Neuronal stem cell (in vitro differentiated cells): ENCODE measurements at regions not wholly inside any gene's neighbourhood (a gene's known extent, or its start where the extent isn't known, plus 50 kb on each side); places are given as distances from the start of the nearest gene placed in this dataset.

ENCODE experiments used
- DNase-seq: peaks from one replicate; pipeline ENCODE4 v3.0.0-alpha.2; 2013; ENCODE audit warnings: low spot score
- H2AFZ ChIP-seq: one replicate; pipeline ENCODE4 v1.6.1; 2013; ENCODE audit warnings: mild to moderate bottlenecking, low read length, inconsistent platforms
- H2AK5ac ChIP-seq: 2 replicates; pipeline ENCODE4 v1.6.1; 2013; ENCODE audit warnings: low read depth, mild to moderate bottlenecking, inconsistent platforms, low read length, moderate library complexity, mixed read lengths
- H2BK120ac ChIP-seq: 2 replicates; pipeline ENCODE4 v1.6.1; 2013; ENCODE audit warnings: low read depth, mild to moderate bottlenecking, inconsistent platforms, low read length, moderate library complexity, mixed read lengths
- H2BK12ac ChIP-seq: one replicate; pipeline ENCODE4 v1.6.1; 2013; ENCODE audit warnings: low read length, inconsistent platforms
- H2BK15ac ChIP-seq: 2 replicates; pipeline ENCODE4 v1.6.1; 2013; ENCODE audit warnings: mild to moderate bottlenecking, low read length, inconsistent platforms, mixed read lengths
- H2BK5ac ChIP-seq: one replicate; pipeline ENCODE4 v1.6.1; 2013; ENCODE audit warnings: inconsistent platforms, mild to moderate bottlenecking, low read length, moderate library complexity
- H3K14ac ChIP-seq: one replicate; pipeline ENCODE4 v1.6.1; 2013; ENCODE audit warnings: low read length, inconsistent platforms
- H3K18ac ChIP-seq: 2 replicates; pipeline ENCODE4 v1.6.1; 2013; ENCODE audit warnings: low read length, inconsistent platforms
- H3K23ac ChIP-seq: 2 replicates; pipeline ENCODE4 v1.6.1; 2013; ENCODE audit warnings: low read depth, mild to moderate bottlenecking, mixed read lengths, low read length, inconsistent platforms; ENCODE audit not compliant: poor library complexity
- H3K27ac ChIP-seq: replicated peaks from 3 replicates; pipeline ENCODE4 v1.5.1; 2013; ENCODE audit warnings: low read length, inconsistent platforms
- H3K27me3 ChIP-seq, 3 experiments: 2 replicates each; pipeline ENCODE4 v1.6.1; 2013; ENCODE audit warnings: low read length in 3 of 3, mild to moderate bottlenecking in 2 of 3, inconsistent platforms in 1 of 3, low read depth in 1 of 3, mixed read lengths in 1 of 3, moderate library complexity in 1 of 3; ENCODE audit not compliant: control insufficient read depth in 3 of 3, insufficient read depth in 3 of 3
- H3K36me3 ChIP-seq, 2 donors: replicated peaks in 1 of 2; 2 replicates each; pipeline ENCODE4 v1.6.1; 2013; ENCODE audit warnings: low read length in 2 of 2; ENCODE audit not compliant: control insufficient read depth in 2 of 2, insufficient read depth in 2 of 2
- H3K4ac ChIP-seq: 2 replicates; pipeline ENCODE4 v1.6.1; 2013; ENCODE audit warnings: inconsistent platforms, mild to moderate bottlenecking, low read length, moderate library complexity
- H3K4me1 ChIP-seq, 2 donors: 1 replicate in 1 of 2; 2 replicates in 1 of 2; pipeline ENCODE4 v1.6.1; 2013; ENCODE audit warnings: low read length in 2 of 2, low read depth in 1 of 2; ENCODE audit not compliant: control insufficient read depth in 2 of 2, insufficient read depth in 1 of 2
- H3K4me2 ChIP-seq: one replicate; pipeline ENCODE4 v1.6.1; 2013; ENCODE audit warnings: mild to moderate bottlenecking, low read length, inconsistent platforms; ENCODE audit not compliant: insufficient read depth, poor library complexity, severe bottlenecking
- H3K4me3 ChIP-seq, 2 donors: 2 replicates each; pipeline ENCODE4 v1.5.1; 2013; ENCODE audit warnings: low read length in 2 of 2, mild to moderate bottlenecking in 2 of 2, inconsistent platforms in 1 of 2, moderate library complexity in 1 of 2
- H3K79me1 ChIP-seq: one replicate; pipeline ENCODE4 v1.6.1; 2013; ENCODE audit warnings: low read depth, mild to moderate bottlenecking, inconsistent platforms, low read length, moderate library complexity
- H3K9ac ChIP-seq: one replicate; pipeline ENCODE4 v1.6.1; 2013; ENCODE audit warnings: mild to moderate bottlenecking, low read depth, low read length, inconsistent platforms; ENCODE audit not compliant: poor library complexity
- H3K9me3 ChIP-seq, 2 donors: replicated peaks in 1 of 2; 2 replicates each; pipeline versions ENCODE3 to v1.6.1; 2013; ENCODE audit warnings: low read length in 2 of 2, mild to moderate bottlenecking in 2 of 2, inconsistent platforms in 1 of 2, low read depth in 1 of 2, mixed read lengths in 1 of 2, moderate library complexity in 1 of 2; ENCODE audit not compliant: control insufficient read depth in 2 of 2, insufficient read depth in 1 of 2
- H4K8ac ChIP-seq: one replicate; pipeline ENCODE4 v1.6.1; 2013; ENCODE audit warnings: low read depth, mild to moderate bottlenecking, inconsistent platforms, low read length, moderate library complexity
- H4K91ac ChIP-seq: one replicate; pipeline ENCODE4 v1.6.1; 2013; ENCODE audit warnings: low read length, low read depth, mild to moderate bottlenecking, inconsistent platforms; ENCODE audit not compliant: poor library complexity
- WGBS, 2 donors: extraction: QIAGEN DNeasy Blood & Tissue Kit; methylation state at CpG; one replicate each; pipeline ENCODE4 v1.1.7; 2013; ENCODE audit warnings: missing lambda C conversion rate in 2 of 2, mixed read lengths in 1 of 2; ENCODE audit not compliant: insufficient read length in 2 of 2, insufficient replicate concordance in 1 of 2; ENCODE audit errors: extremely low coverage in 2 of 2; 5-methylcytosine and 5-hydroxymethylcytosine counted together

GRCh38 chr4:56086561-56086960 lies 137.8 kb downstream of the CEP135 start:
- WGBS, 2 donors, result no CpG with 5 or more reads among the region's 7 CpGs
- Histone ChIP-seq H3K4me1 (peaks cover 11 to 18% of the 10 kb centered on the region in 2 donors), H2BK120ac (no peak overlapping the region), H3K79me1 (peaks cover 7% of the 10 kb centered on the region), H3K4ac (no peak overlapping the region), H2BK12ac (no peak overlapping the region), H3K4me2 (no peak overlapping the region), H2BK15ac (no peak overlapping the region), H3K9me3 (no peaks in the 10 kb centered on the region), H3K9ac (no peak overlapping the region), H2AK5ac (no peak overlapping the region), H3K23ac (no peak overlapping the region), H2AFZ (no peak overlapping the region), H3K4me3 (no peak overlapping the region), H3K36me3 (peaks cover 0 to 1% of the 10 kb centered on the region in 2 donors), H3K14ac (no peak overlapping the region), H3K27ac (no peak overlapping the region), H4K8ac (no peak overlapping the region), H2BK5ac (no peak overlapping the region), H3K18ac (no peak overlapping the region), H4K91ac (no peak overlapping the region), H3K27me3 (no peaks in the 10 kb centered on the region)
- no peak for DNase-seq

- Histone ChIP-seq H2BK120ac (no peak overlapping the region), H3K4me1 (peaks cover 11 to 18% of the 10 kb centered on the region in 2 donors), H4K91ac (no peak overlapping the region), H3K27ac (no peak overlapping the region), H3K23ac (no peak overlapping the region), H3K4me3 (no peak overlapping the region), H3K18ac (no peak overlapping the region), H3K9ac (no peak overlapping the region), H3K14ac (no peak overlapping the region), H3K27me3 (no peaks in the 10 kb centered on the region), H2AK5ac (no peak overlapping the region), H3K9me3 (no peaks in the 10 kb centered on the region), H3K79me1 (peaks cover 7% of the 10 kb centered on the region), H2BK15ac (no peak overlapping the region), H4K8ac (no peak overlapping the region), H3K4me2 (no peak overlapping the region), H3K4ac (no peak overlapping the region), H2AFZ (no peak overlapping the region), H2BK12ac (no peak overlapping the region), H3K36me3 (peaks cover 0 to 1% of the 10 kb centered on the region in 2 donors), H2BK5ac (no peak overlapping the region)
- no CpG with 5 or more reads among the region's 3 CpGs for WGBS, 2 donors
- no peak for DNase-seq
These were observed 137.4 kb downstream of the CEP135 start for GRCh38 chr4:56086073-56086541.

DNA sequence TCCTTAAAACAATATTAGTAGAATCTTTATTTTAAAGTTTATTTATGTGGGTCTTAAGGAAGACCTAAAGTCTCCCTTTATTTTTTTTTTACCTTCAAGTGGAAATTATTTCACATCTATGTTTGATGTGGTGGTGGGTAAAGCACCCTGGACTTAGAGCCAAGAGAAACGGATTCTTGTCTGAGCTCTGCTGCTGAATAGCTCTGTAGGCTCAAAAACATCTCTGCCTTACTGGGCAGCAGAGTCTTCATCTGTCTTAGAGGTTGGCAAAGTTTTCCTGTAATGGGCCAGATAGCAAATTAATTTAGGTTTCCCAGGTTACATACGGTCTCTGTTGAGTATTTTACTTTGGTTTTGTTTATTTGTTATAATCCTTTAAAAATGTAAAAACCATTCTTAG lies 136.5 kb downstream of the CEP135 start:
- Histone ChIP-seq H2BK5ac (no peak overlapping the region), H3K79me1 (peaks cover 7% of the 10 kb centered on the region), H3K18ac (no peak overlapping the region), H3K4me2 (no peak overlapping the region), H3K23ac (no peak overlapping the region), H2AFZ (no peak overlapping the region), H3K4me1 (peaks cover 11 to 18% of the 10 kb centered on the region in 2 donors), H3K27ac (no peak overlapping the region), H3K27me3 (no peaks in the 10 kb centered on the region), H2BK15ac (no peak overlapping the region), H3K14ac (no peak overlapping the region), H3K4ac (no peak overlapping the region), H3K9me3 (no peaks in the 10 kb centered on the region), H2BK12ac (no peak overlapping the region), H3K4me3 (no peak overlapping the region), H4K91ac (no peak overlapping the region), H4K8ac (no peak overlapping the region), H3K9ac (no peak overlapping the region), H2BK120ac (no peak overlapping the region), H2AK5ac (no peak overlapping the region), H3K36me3 (peaks cover 0 to 1% of the 10 kb centered on the region in 2 donors)
- DNase-seq, result no peak
- WGBS, 2 donors, result no CpG with 5 or more reads among the region's 2 CpGs

- Histone ChIP-seq H3K4ac (no peak overlapping the region), H3K14ac (no peak overlapping the region), H3K18ac (no peak overlapping the region), H3K4me3 (no peak overlapping the region), H2BK5ac (no peak overlapping the region), H2BK120ac (no peak overlapping the region), H3K9ac (no peak overlapping the region), H4K8ac (no peak overlapping the region), H3K4me1 (peaks cover 11 to 18% of the 10 kb centered on the region in 2 donors), H3K9me3 (no peaks in the 10 kb centered on the region), H4K91ac (no peak overlapping the region), H3K23ac (no peak overlapping the region), H2BK12ac (no peak overlapping the region), H2BK15ac (no peak overlapping the region), H2AK5ac (no peak overlapping the region), H3K27ac (no peak overlapping the region), H3K4me2 (no peak overlapping the region), H2AFZ (no peak overlapping the region), H3K27me3 (no peaks in the 10 kb centered on the region), H3K79me1 (peaks cover 7% of the 10 kb centered on the region), H3K36me3 (peaks cover 0 to 1% of the 10 kb centered on the region in 2 donors)
- no peak for DNase-seq
- WGBS, 2 donors, result no CpG with 5 or more reads among the region's 4 CpGs
These were observed 136.1 kb downstream of the CEP135 start for GRCh38 chr4:56084851-56085250.
